ENCODE measurements at regions not wholly inside any gene's neighbourhood (a gene's known extent, or its start where the extent isn't known, plus 50 kb on each side); places are given as distances from the start of the nearest gene placed in this dataset.

GRCh38 chr10:108819302-108819701, 1104.0 kb downstream of the XPNPEP1 start:
- DNase-seq (ENCODE audit: low read depth, low spot score): no peak
- no peak for TF ChIP-seq CTCF (IDR thresholded peaks at IDR 0.05; ENCODE audit: insufficient read depth, low read length, missing control alignments)
- H3K4me3 ChIP-seq (ENCODE audit: low read depth, low read length): no peak overlapping the region
- POLR2A ChIA-PET: no interaction called here
- CTCF ChIA-PET: no interaction called here

GRCh38 chr10:108817584-108817983, 1105.7 kb downstream of the XPNPEP1 start:
- H3K4me3 ChIP-seq (ENCODE audit: low read depth, low read length): no peak overlapping the region
- ChIA-PET CTCF (no interaction called here), POLR2A (no interaction called here)
- no peak for TF ChIP-seq CTCF (IDR thresholded peaks at IDR 0.05; ENCODE audit: insufficient read depth, low read length, missing control alignments)
- DNase-seq (ENCODE audit: low read depth, low spot score): no peak

- ChIA-PET CTCF (no interaction called here), POLR2A (no interaction called here)
These were observed 1106.2 kb downstream of the XPNPEP1 start for GRCh38 chr10:108817135-108817534.

GRCh38 chr10:108812906-108813305, 1110.4 kb downstream of the XPNPEP1 start:
- POLR2A ChIA-PET: no interaction called here
- DNase-seq (ENCODE audit: low read depth, low spot score): no peak
- H3K4me3 ChIP-seq (ENCODE audit: low read depth, low read length): no peak overlapping the region
- CTCF ChIA-PET: no interaction called here
- TF ChIP-seq CTCF (IDR thresholded peaks at IDR 0.05; ENCODE audit: insufficient read depth, low read length, missing control alignments): no peak

More at GRCh38 chr10:108817135-108817534, 1106.2 kb downstream of the XPNPEP1 start:
- no peak overlapping the region for H3K4me3 ChIP-seq (ENCODE audit: low read depth, low read length)
- no peak for TF ChIP-seq CTCF (IDR thresholded peaks at IDR 0.05; ENCODE audit: insufficient read depth, low read length, missing control alignments)
- no peak for DNase-seq (ENCODE audit: low read depth, low spot score)

- TF ChIP-seq CTCF (IDR thresholded peaks at IDR 0.05; ENCODE audit: insufficient read depth, low read length, missing control alignments): no peak
- no peak overlapping the region for H3K4me3 ChIP-seq (ENCODE audit: low read depth, low read length)
These were observed 1111.0 kb downstream of the XPNPEP1 start for GRCh38 chr10:108812296-108812695.

GRCh38 chr10:108808228-108808627, 1115.1 kb downstream of the XPNPEP1 start:
- no peak for TF ChIP-seq CTCF (IDR thresholded peaks at IDR 0.05; ENCODE audit: insufficient read depth, low read length, missing control alignments)
- ChIA-PET CTCF (no interaction called here), POLR2A (no interaction called here)
- no peak overlapping the region for H3K4me3 ChIP-seq (ENCODE audit: low read depth, low read length)
- no peak for DNase-seq (ENCODE audit: low read depth, low spot score)

More at GRCh38 chr10:108812296-108812695, 1111.0 kb downstream of the XPNPEP1 start:
- DNase-seq (ENCODE audit: low read depth, low spot score): no peak
- ChIA-PET POLR2A (no interaction called here), CTCF (no interaction called here)

All from AG04449 (cell line).